Pons (tissue), 1 donor: ENCODE measurements at regions not wholly inside any gene's neighbourhood (a gene's known extent, or its start where the extent isn't known, plus 50 kb on each side); places are given as distances from the start of the nearest gene placed in this dataset.
A peak's percentile ranks its signal among the peaks of the same experiment; 100 is the strongest.

Source experiments
- DNase-seq: peaks from one replicate; pipeline ENCODE4 v3.0.0-alpha.2; 2016; ENCODE audit warnings: low spot score

GRCh38 chr15:81483496-81483895, 109.5 kb upstream of the TMC3 start:
- DNase-seq = no peak

GRCh38 chr15:81481346-81481745, 107.3 kb upstream of the TMC3 start:
- DNase-seq = no peak

GRCh38 chr15:81480645-81481053, 106.6 kb upstream of the TMC3 start:
- DNase-seq = peak; percentile 76

GRCh38 chr15:81478354-81478753, 104.3 kb upstream of the TMC3 start:
- no peak for DNase-seq

GRCh38 chr15:81475926-81476325, 101.9 kb upstream of the TMC3 start:
- no peak for DNase-seq

GRCh38 chr15:81475471-81475870, 101.5 kb upstream of the TMC3 start:
- no peak for DNase-seq

GRCh38 chr15:81473946-81474345, 99.9 kb upstream of the TMC3 start:
- DNase-seq = no peak

- DNase-seq = peak; percentile 51
These were observed 99.2 kb upstream of the TMC3 start for GRCh38 chr15:81473177-81473576.

- no peak for DNase-seq
These were observed 97.1 kb upstream of the TMC3 start for GRCh38 chr15:81471151-81471550.

- DNase-seq = no peak
These were observed 95.1 kb upstream of the TMC3 start for GRCh38 chr15:81469154-81469553.

GRCh38 chr15:81466741-81467140, 92.7 kb upstream of the TMC3 start:
- DNase-seq = no peak

- DNase-seq = no peak
These were observed 80.0 kb upstream of the TMC3 start for GRCh38 chr15:81454024-81454423.

GRCh38 chr15:81450721-81451120, 76.7 kb upstream of the TMC3 start:
- DNase-seq = no peak

- no peak for DNase-seq
These were observed 75.9 kb upstream of the TMC3 start for GRCh38 chr15:81449836-81450474.

- DNase-seq = no peak
These were observed 69.2 kb upstream of the TMC3 start for GRCh38 chr15:81443040-81443820.

GRCh38 chr15:81442454-81442853, 68.4 kb upstream of the TMC3 start:
- DNase-seq = no peak

GRCh38 chr15:81434851-81435250, 60.8 kb upstream of the TMC3 start:
- no peak for DNase-seq

GRCh38 chr15:81433462-81433861, 59.4 kb upstream of the TMC3 start:
- DNase-seq = no peak

- no peak for DNase-seq
These were observed 58.2 kb upstream of the TMC3 start for GRCh38 chr15:81432179-81432578.

GRCh38 chr15:81427176-81427575, 53.2 kb upstream of the TMC3 start:
- DNase-seq = no peak

GRCh38 chr15:81425905-81426304, 51.9 kb upstream of the TMC3 start:
- no peak for DNase-seq
